22Rv1 (cell line): ENCODE measurements at regions not wholly inside any gene's neighbourhood (a gene's known extent, or its start where the extent isn't known, plus 50 kb on each side); places are given as distances from the start of the nearest gene placed in this dataset.
"Not testable (repeated sequence)": the region's sequence is repeated elsewhere in the genome, so short reads cannot be mapped to it uniquely, and the experiment has no call there.

ENCODE experiments used
- ZFX ChIP-seq: fragments of 450-650 bp; IDR thresholded peaks from 2 replicates; pipeline ENCODE4 v1.6.1; 2017; ENCODE audit warnings: antibody characterized with exemption, borderline replicate concordance
- TF ChIP-seq, protein P1 (sequence below): fragments of 450-650 bp; IDR thresholded peaks from 2 replicates; pipeline ENCODE4 v1.5.1; 2017; ENCODE audit warnings: mild to moderate bottlenecking

DNA sequence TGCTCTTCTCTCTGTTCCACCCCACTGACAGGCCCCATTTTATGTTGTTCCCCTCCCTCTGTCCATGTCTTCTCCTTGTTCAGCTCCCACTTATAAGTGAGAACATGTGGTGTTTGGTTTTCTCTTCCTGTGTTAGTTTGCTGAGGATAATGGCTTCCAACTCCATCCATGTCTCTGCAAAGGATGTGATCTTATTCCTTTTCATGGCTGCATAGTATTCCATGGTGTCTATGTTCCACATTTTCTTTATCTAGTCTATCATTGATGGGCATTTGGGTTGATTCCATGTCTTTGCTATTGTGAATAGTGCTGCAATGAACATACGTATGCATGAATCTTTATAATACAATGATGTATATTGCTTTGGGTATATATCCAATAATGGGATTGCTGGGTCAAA is 283.4 kb upstream of the HS3ST5 start:
- TF ChIP-seq, protein P1, sequence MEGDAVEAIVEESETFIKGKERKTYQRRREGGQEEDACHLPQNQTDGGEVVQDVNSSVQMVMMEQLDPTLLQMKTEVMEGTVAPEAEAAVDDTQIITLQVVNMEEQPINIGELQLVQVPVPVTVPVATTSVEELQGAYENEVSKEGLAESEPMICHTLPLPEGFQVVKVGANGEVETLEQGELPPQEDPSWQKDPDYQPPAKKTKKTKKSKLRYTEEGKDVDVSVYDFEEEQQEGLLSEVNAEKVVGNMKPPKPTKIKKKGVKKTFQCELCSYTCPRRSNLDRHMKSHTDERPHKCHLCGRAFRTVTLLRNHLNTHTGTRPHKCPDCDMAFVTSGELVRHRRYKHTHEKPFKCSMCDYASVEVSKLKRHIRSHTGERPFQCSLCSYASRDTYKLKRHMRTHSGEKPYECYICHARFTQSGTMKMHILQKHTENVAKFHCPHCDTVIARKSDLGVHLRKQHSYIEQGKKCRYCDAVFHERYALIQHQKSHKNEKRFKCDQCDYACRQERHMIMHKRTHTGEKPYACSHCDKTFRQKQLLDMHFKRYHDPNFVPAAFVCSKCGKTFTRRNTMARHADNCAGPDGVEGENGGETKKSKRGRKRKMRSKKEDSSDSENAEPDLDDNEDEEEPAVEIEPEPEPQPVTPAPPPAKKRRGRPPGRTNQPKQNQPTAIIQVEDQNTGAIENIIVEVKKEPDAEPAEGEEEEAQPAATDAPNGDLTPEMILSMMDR, result not testable (repeated sequence)
- not testable (repeated sequence) for TF ChIP-seq ZFX
